HG02763 (cell line): ENCODE measurements at regions not wholly inside any gene's neighbourhood (a gene's known extent, or its start where the extent isn't known, plus 50 kb on each side); places are given as distances from the start of the nearest gene placed in this dataset.
"Not testable (repeated sequence)": the region's sequence is repeated elsewhere in the genome, so short reads cannot be mapped to it uniquely, and the experiment has no call there.

Experiments used
- ATAC-seq: cut with Tn5 transposase; IDR thresholded peaks from one replicate; pipeline ENCODE4 v1.9.1; 2021; ENCODE audit warnings: mild to moderate bottlenecking, moderate library complexity; ENCODE audit not compliant: unreplicated experiment

- no peak for ATAC-seq
Measured at GRCh38 chr5:108536321-108536720, 154.4 kb upstream of the FBXL17 start.

DNA sequence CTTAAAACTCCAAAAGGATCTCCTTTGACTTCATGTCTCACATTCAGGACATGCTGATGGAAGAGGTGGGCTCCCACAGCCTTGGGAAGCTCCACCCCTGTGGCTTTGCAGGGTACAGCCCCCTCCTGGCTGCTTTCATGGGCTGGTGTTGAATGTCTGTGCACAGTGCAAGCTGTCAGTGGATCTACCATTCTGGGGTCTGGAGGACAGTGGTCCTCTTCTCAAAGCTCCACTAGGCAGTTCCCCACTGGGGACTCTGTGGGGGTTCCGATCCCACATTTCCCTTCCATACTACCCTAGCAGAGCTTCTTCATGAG lies 150.2 kb upstream of the FBXL17 start:
- ATAC-seq, result not testable (repeated sequence)

- no peak for ATAC-seq
Measured at GRCh38 chr5:108531367-108532128, 149.7 kb upstream of the FBXL17 start.

GRCh38 chr5:108530706-108531105 lies 148.8 kb upstream of the FBXL17 start:
- ATAC-seq, result no peak

DNA sequence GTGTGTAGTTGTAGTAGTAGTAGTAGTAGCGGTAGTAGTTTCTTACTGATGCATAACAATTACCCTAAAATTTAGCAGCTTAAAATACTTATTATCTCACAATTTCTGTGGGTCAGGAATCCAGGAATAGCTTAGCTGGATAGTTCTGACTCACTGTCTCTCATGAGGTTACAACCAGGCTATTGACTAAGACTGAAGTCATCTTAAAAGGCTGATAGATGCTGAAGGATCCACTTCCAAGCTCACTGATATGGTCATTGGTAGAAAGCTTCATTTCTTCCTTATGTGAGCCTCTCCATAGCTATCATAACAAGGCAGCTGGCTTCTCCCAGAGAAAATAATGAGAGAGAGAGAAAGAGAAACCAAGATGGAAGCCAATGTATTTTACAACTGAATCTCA lies 147.5 kb upstream of the FBXL17 start:
- ATAC-seq, result no peak

GRCh38 chr5:108528655-108529054 lies 146.8 kb upstream of the FBXL17 start:
- no peak for ATAC-seq

GRCh38 chr5:108524564-108524963 lies 142.7 kb upstream of the FBXL17 start:
- no peak for ATAC-seq

- no peak for ATAC-seq
Measured at GRCh38 chr5:108523360-108523759, 141.5 kb upstream of the FBXL17 start.

GRCh38 chr5:108521841-108522506 lies 140.1 kb upstream of the FBXL17 start:
- peak; percentile 40 for ATAC-seq

DNA sequence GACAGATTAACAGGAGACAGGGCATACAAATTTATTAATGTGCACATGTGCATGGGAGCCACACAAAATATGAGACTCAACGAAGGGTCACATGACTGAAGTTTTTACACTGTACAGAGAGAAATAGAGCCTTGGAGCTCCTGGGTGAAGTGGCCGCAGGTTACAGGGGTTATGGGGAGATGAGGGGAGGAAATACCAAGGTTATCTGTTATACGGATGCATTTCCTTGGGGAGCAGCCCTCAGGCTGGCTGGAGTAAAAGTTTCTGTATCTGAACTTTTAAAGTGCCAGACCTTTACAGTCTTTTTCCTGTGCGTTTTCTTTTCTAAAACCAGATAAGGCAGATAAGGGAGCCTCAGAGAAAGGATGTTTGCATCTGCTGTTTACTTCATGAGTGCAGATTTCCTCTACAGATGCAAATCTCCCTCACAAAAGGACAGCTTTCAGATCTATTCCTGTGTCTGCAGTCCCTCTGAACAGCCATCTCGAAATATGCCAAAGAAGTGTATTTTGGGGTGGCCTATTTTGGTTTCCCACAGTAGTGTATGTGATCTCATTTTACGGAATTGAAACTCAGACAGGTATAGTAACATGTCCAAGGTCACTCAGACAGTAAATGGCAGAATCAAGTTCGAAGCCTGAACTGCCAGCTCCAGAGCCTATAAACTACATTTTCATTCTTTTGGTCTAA lies 139.3 kb upstream of the FBXL17 start:
- peak; percentile 90 for ATAC-seq

GRCh38 chr5:108516785-108517184 lies 134.9 kb upstream of the FBXL17 start:
- no peak for ATAC-seq

DNA sequence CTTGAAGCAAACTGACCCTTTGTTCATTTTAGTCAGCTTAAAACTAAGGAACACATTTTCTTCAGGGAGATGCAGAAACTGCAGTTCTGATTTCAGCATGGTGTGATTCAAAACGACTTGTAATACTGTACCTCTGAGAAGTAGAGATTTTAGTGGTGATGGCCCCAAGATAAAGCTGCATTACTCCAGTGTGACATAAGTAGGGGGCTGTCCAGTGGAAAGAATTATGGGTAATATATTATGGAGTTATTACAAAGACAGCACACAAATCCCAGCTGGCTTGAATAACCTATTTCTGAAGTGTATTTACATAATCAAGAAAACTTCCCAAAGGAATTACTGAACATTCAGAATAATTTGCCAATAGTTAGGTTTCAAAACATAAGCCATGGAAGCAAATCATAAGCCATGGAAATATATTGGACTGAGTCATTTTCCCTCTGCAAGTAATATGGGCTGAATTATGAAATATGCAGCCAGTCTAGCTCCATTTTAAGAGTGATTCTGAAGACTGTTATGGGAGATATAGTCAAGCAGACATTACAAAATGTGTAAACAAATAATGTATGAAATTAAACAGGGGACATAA lies 133.7 kb upstream of the FBXL17 start:
- no peak for ATAC-seq

GRCh38 chr5:108508979-108509378 lies 127.1 kb upstream of the FBXL17 start:
- ATAC-seq, result no peak

DNA sequence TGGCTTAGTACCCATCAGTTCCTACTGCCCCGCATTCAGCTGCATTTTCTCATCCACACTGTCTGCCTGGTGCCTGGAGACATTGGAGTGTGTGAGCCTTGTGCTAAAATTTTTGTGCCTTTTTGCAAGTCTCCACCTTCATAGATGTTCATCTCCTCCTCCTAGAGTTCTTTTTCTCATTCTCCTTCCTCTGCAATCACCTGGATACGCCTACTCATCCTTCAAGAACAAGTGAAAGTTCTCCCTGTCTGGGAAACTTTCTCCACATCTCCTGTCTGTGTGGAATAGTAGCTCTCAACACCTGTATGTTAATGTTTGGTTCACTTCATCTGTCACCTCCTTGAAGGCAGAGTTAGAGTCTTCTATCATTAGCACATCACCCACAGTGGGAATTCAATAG lies 125.7 kb upstream of the FBXL17 start:
- no peak for ATAC-seq

DNA sequence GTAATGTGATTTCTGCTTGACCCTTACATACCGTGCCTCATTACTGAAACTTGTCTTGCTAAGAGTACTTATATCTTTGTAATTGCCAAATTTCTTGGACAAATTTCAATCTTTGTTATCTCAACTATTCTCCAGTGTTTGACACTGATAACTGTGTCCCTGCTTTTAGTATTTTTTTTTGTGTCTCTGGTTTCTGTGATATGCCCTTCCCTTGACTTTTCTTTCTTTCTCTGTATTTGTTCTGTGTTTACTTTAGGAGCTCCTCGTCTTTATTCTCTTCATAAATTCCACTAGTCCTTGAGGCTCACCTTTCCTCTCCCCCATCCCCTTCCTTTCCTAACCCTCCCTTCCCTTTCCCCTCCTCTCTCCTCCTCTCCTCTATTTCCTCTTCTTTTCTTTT lies 123.7 kb upstream of the FBXL17 start:
- no peak for ATAC-seq

GRCh38 chr5:108504974-108505373 lies 123.1 kb upstream of the FBXL17 start:
- no peak for ATAC-seq

DNA sequence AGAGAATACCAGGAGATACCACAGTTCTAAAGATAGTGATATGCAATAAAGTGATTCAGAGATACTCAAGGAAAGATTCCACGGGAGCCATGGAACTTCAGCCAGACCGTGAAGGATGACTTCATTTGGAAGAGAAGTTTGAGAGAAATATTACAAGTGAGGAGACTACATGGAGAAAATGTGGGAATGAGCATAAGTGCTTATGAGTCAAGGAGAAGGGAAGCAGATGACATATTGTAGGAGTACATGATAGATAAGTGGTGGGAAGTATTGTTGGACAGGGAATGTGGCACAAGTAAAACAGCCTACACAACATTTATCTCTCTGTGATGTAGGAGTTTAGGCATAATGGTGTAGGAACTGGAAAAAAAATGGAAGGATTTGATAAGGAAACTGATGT lies 122.1 kb upstream of the FBXL17 start:
- ATAC-seq, result no peak

GRCh38 chr5:108495615-108496014 lies 113.7 kb upstream of the FBXL17 start:
- not testable (repeated sequence) for ATAC-seq

DNA sequence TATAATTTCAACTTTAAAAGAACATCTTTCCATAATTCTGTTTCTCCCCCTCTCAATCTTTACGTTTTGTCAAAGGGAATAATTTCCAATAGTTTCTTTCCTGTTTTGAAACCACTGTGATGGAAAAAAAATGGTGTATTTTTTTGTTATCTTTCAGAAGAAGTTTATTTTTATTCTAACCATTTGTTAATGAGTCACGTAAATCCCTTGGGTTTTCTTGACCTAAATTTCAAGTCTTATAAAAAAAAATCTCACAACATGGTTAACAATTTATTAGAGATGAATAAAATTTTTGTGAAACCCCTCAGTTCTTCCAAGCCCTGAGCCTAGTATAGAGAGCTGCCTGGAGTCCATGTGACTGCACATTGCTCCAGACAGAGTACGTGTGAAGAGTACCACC lies 106.1 kb upstream of the FBXL17 start:
- no peak for ATAC-seq

- no peak for ATAC-seq
Measured at GRCh38 chr5:108484035-108484434, 102.1 kb upstream of the FBXL17 start.

DNA sequence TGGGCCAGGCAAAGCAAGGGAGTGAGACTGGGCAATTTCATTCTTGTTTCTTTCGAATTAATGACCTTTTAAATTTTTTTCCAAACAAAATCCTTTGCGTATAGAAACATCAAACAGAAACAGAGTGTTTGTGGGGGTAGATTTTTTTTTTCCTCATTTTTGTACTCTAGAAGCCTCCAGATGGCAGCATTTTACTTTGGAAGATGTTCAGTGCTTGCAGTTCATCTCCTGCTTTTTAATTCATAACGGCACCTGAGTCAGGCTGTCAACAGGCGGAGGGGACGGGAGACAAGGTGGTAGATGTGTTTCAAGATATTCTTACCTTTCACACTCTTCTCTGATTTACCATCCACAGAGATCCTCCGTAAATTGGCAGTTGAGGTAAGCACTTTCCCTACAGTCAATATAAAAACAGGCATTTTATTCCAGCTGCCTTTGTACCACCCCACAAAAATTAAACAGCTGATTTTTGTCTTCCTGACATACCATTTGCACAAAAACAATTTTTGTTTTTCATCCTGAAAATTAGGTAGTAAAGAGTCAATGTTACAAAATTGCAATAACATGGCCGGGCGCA lies 99.5 kb upstream of the FBXL17 start:
- ATAC-seq, result no peak
